NCI-H510A treated with DMSO at 0.1 percent for 48 hours (cell line): ENCODE measurements at regions not wholly inside any gene's neighbourhood (a gene's known extent, or its start where the extent isn't known, plus 50 kb on each side); places are given as distances from the start of the nearest gene placed in this dataset.
"Not testable (repeated sequence)": the region's sequence is repeated elsewhere in the genome, so short reads cannot be mapped to it uniquely, and the experiment has no call there.

ENCODE experiments used
- DNase-seq: peaks from one replicate; lab custom pipeline; 2025; lab: John Stamatoyannopoulos, UW

DNA sequence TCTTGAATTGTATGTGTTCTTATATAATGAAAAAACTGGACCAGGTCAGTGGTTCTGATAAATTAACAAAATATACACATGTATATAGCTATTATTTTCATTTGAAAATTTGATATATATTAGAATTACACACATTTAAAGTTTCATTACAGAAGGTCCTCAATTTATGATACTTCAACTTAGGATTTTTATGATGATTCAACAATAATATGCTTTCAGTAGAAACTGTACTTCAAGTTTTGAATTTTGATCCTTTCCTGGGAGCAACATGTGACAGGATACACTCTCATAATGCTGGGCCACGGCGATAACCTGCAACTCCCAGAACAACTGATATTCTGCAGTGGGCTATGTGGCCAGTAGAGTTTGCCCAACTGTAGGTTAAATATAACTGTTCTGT is 344.7 kb downstream of the TAF11L14 start:
- no peak for DNase-seq

DNA sequence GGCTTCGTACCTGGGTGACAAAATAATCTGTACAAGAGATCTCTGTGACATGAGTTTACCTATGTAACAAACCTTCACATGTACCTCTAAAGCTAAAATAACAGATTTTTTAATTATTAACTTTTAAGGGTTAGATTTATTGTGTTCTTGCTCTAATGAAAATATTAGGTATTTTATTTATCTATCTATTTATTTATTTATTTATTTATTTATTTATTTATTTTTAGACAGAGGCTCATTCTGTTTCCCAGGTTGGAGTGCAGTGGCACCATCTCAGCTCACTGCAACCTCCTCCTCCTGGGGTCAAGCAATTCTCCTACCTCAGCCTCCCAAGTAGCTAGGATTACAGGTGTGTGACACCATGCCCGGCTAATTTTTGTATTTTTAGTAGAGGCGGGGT is 348.4 kb downstream of the TAF11L14 start:
- not testable (repeated sequence) for DNase-seq

DNA sequence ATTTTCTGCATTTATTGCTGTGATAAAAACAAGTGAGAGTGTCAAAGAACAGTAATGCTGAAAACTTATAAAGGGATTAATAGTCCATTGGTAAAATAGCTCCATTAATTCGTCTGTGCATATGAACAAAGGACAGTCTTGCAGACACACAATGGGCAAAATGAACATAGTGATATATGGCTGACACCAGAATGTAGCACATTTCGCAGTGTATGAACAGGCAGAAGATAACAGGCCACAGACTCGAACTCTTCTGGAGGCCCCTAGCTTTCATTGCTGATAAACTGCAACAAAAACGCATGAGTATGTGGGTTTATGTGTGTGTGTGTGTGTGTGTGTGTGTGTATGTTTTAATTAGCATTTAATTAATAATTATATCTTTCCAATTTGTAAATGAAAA is 354.8 kb downstream of the TAF11L14 start:
- DNase-seq: no peak

DNA sequence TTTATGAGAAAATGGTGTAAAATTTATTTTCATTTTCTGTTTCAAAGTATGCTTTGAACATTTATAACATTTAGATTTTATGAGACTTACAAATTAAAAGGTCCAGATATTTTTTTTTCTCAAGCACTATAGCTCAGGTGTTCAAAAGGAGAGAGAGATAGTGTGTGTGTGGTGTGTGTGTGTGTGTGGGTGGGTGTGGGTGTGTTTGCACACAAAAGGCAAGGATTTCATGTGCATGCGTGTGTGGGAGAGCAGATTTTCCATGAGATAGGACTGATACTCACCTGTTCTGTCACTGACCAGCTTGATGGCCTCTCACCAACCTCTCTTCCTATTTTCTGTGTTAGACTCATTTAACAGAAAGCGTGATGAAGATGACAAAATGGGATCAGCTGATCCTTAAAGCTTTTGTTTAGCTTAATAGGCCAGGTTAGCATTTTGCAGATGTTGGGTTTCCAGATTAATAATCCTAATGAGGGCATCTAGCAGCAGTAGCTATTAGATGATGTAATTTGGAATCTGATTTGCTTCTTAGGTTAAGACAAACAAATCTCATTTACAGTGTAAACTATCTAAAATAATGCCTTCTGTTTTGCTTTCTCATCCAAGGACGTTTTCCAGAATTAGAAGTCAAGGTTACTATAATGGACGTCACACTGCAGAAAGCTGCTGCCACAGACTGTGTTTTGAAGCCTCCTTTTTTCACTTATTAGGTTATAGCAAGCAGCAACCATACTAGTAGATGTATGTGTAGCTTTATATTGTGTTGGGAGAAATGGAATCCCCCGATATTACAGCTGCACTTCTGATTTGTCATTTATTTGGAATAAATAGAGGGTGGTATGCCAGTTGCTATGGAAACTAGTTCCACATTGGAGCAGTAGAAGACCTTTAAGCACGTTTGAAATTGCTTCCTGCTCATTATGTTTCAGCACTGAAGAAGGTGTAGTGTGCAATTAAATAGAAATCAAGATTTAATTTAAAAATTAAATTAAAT is 355.6 kb downstream of the TAF11L14 start:
- DNase-seq: no peak

GRCh38 chr5:17991775-17992174 is 357.5 kb downstream of the TAF11L14 start:
- DNase-seq: no peak

- DNase-seq: no peak
These were observed 358.0 kb downstream of the TAF11L14 start for GRCh38 chr5:17992291-17992690.

GRCh38 chr5:17995997-17996396 is 361.7 kb downstream of the TAF11L14 start:
- DNase-seq: no peak

DNA sequence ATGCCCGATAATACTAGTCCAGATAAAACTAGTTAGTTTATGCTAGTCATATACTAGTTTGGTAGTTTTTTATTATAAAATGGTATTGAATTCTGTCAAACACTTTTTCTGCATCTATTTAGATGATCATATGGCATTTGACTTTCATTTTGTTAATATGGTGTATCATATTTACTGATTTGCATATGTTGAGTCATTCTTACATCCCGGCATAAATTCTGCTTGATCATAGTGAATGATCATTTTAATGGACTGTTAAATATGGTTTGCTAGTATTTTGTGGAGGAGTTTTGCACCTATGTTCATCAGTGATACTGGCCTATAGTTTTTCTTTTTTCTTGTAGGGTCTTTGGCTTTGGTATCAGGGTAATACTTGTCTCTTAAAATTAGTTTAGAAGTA is 365.6 kb downstream of the TAF11L14 start:
- DNase-seq: no peak

DNA sequence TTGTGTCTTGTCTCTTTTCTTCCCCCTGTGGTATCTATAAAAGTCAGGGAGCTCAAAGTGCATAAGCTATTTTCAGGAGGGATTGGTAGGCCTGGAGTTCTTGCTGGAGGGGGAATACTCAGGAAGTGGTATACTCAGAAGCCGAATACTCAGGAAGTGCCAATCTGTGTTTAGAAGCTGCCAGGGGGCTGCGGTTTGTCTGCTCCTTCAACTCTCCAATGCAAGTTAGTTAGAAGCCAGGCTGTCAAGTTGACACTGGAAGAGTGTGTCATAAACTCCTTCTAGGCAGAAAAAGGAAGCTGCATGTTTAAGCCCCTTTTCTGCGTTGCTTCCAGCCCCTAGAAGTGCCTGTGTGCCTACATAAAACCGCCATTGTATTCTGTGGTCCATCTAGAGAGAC is 366.5 kb downstream of the TAF11L14 start:
- no peak for DNase-seq

DNA sequence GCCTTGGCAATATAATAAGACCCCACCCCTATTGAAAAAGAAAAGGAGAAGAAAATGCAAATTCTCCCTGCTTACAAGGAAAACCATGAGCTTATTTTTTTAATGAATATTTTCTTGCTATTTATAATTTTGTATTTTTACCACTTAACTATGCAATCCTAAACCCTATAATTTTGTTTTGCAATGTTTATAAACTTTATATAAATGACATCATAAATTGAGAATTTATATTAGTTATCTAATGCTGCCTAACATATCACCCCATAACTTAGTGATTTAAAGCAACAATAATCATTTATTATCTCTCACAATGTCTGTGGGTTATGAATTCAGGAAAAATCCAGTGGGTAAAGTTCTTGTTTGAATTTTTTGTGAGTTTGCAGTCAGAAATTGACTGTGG is 369.1 kb downstream of the TAF11L14 start:
- no peak for DNase-seq

DNA sequence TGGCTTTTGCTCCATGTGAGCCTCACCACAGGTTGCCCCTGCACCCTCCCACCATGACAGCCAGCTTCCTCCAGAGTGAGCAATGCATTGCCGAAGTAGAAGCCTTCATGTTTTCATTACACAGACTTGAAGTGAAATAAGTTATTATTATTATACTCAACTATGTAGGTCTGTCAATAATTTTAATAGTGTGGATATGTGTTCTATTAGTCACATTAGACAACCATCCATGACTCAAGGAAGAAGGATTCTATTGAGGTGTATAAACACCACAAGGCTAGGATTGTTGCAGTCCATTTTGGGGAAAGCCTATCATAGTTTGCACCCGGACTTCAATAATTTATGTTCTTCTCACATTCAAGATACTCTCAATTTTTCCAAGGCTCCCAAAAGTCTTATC is 369.5 kb downstream of the TAF11L14 start:
- DNase-seq: no peak

DNA sequence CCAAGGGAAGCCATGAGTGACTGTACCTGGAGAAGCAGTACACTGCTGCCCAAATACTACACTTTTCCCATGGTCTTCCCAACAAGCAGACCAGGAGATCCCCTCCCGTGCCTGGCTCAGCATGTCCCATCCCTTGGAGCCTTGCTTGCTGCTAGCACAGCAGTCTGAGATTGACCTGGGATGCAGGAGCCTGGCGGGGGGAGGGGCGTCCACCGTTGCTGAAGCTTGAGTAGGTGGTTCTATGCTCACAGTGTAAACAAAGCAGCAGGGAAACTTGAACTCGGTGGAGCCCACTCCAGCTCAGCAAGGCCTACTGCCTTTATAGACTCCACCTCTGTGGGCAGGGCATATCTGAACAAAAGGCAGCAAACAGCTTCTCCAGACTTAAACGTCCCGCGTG is 372.0 kb downstream of the TAF11L14 start:
- not testable (repeated sequence) for DNase-seq

GRCh38 chr5:18008940-18009339 is 374.7 kb downstream of the TAF11L14 start:
- no peak for DNase-seq

GRCh38 chr5:18010053-18010452 is 375.8 kb downstream of the TAF11L14 start:
- DNase-seq: no peak

- DNase-seq: no peak
These were observed 384.2 kb downstream of the TAF11L14 start for GRCh38 chr5:18018472-18018871.

GRCh38 chr5:18023275-18023674 is 389.0 kb downstream of the TAF11L14 start:
- DNase-seq: no peak

- no peak for DNase-seq
These were observed 389.7 kb downstream of the TAF11L14 start for GRCh38 chr5:18023986-18024385.

DNA sequence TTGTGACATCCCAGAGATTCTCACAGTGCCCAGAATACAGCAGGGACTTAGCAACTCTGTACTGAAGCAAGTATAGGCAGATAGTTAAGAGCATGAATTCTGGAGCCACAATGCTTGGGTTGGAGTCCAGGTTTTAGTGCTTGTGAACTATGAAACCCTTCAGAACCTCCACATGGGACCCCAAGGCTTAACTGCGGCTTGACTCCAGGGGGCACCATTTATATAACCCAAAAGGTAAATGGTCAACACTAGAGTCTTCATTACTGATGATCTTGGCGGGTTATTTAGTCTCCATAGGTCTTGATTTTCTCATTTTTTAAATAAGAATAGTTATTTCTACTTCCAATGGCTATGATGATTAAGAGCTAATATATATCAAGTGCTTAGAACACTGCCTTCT is 390.3 kb downstream of the TAF11L14 start:
- DNase-seq: no peak

DNA sequence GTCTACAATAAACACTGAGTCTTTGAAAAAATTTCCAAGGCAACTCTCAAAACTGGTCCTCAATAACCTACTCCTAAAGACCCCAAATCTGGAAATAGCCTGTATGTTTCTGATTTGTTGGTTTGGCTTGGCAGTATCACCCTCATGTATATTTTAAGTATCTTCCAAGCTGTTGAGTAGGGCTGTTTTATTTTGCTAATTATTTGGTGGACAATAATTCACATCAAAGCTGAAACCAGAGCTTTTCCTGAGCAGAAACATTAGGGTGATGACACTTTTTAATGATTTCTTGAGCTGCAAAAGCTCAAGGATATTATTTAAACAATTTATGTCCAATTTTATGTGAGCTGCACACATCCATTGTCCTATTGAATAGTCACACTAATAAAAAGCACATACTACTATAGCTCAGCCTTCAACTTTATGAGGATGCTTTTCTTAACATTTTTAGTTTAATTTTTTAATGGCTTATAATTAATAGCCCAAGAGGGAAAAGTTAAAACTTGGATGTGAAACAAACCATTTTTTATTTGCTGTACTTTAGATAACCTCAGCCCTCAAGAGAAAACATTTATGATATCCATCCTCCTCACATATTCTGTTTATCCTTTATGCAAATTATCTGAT is 393.1 kb downstream of the TAF11L14 start:
- DNase-seq: no peak

GRCh38 chr5:18028036-18028435 is 393.8 kb downstream of the TAF11L14 start:
- DNase-seq: no peak

DNA sequence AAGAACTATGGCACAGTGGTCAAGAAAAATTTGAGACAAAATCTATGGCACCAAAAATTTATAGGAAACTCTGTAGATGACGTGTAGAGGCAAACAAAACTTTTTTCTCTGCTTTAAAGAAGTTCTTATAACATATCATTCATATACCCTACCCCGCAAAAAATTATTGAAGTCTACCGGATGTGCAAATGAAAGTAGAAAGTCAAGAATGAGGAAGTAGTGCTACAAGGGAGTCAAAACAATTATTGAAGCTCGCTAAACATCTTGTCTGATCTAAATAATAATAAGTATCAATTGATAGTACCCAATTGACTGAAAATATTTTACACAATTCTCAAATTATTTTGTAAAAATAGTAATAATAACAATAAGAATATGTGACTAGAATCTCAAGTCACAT is 398.5 kb downstream of the TAF11L14 start:
- no peak for DNase-seq

GRCh38 chr5:18036531-18036930 is 402.3 kb downstream of the TAF11L14 start:
- DNase-seq: no peak

DNA sequence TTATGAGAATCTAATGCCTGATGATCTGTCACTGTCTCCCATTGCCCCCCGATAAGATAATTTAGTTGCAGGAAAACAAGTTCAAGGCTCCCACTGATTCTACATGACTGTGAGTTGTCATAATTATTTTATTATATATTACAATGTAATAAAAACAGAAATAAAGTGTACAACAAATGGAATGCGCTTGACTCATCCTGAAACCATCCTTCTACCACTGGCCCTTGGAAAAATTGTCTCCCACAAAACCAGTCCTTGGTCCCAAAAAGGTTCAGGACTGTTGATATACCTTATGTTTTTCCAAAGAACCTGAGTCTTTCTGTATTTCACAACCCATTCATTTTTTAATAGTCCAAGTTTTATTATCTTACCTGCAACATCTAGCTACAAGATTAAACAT is 403.5 kb downstream of the TAF11L14 start:
- DNase-seq: no peak
